Astrocyte of the cerebellum (primary cell): ENCODE measurements at regions not wholly inside any gene's neighbourhood (a gene's known extent, or its start where the extent isn't known, plus 50 kb on each side); places are given as distances from the start of the nearest gene placed in this dataset.
"Not testable (repeated sequence)": the region's sequence is repeated elsewhere in the genome, so short reads cannot be mapped to it uniquely, and the experiment has no call there.

Experiments
- DNase-seq: peaks from one replicate; pipeline ENCODE4 v3.0.0-alpha.2; 2011; ENCODE audit warnings: low read depth
- H3K4me3 ChIP-seq: 2 replicates; pipeline ENCODE4 v1.5.1; 2011; ENCODE audit warnings: mild to moderate bottlenecking, low read depth, low read length, moderate library complexity
- in situ Hi-C: cut with HindIII; loops from 2 replicates; pipeline ENCODE4 v1.10.0; 2017; ENCODE audit warnings: low sequenced_read_pairs
- TF ChIP-seq, protein P1 (sequence below): IDR thresholded peaks from 2 replicates; pipeline ENCODE4 v1.5.1; 2012; ENCODE audit warnings: low read length, low read depth, moderate library complexity, mild to moderate bottlenecking; ENCODE audit errors: missing control alignments

GRCh38 chrX:121642415-121642814 is 595.0 kb downstream of the GLUD2 start:
- in situ Hi-C loops: no loop called here
- H3K4me3 ChIP-seq: no peak overlapping the region
- TF ChIP-seq, protein P1, sequence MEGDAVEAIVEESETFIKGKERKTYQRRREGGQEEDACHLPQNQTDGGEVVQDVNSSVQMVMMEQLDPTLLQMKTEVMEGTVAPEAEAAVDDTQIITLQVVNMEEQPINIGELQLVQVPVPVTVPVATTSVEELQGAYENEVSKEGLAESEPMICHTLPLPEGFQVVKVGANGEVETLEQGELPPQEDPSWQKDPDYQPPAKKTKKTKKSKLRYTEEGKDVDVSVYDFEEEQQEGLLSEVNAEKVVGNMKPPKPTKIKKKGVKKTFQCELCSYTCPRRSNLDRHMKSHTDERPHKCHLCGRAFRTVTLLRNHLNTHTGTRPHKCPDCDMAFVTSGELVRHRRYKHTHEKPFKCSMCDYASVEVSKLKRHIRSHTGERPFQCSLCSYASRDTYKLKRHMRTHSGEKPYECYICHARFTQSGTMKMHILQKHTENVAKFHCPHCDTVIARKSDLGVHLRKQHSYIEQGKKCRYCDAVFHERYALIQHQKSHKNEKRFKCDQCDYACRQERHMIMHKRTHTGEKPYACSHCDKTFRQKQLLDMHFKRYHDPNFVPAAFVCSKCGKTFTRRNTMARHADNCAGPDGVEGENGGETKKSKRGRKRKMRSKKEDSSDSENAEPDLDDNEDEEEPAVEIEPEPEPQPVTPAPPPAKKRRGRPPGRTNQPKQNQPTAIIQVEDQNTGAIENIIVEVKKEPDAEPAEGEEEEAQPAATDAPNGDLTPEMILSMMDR: no peak
- DNase-seq: peak; percentile 32

DNA sequence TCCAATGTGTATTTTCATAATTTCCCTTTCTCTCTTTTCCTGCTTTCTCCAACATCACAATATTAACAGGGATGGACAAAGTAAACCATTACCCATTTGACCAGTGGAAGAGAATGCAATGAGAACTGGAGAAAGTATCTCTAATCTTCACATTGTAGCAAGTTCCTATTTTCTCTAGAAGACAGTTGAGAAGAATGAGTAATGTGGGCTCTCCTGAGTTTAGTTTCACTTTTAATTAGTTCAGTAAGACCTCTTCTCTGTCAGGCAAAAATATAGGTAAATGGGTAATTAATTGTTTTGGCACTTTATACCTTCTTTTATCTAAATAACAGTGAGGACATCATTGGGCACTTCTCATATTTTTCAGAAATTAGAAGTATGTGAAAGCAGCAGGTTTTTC is 602.0 kb downstream of the GLUD2 start:
- TF ChIP-seq, protein P1: no peak
- no peak for DNase-seq
- no peak overlapping the region for H3K4me3 ChIP-seq
- in situ Hi-C loops: no loop called here

DNA sequence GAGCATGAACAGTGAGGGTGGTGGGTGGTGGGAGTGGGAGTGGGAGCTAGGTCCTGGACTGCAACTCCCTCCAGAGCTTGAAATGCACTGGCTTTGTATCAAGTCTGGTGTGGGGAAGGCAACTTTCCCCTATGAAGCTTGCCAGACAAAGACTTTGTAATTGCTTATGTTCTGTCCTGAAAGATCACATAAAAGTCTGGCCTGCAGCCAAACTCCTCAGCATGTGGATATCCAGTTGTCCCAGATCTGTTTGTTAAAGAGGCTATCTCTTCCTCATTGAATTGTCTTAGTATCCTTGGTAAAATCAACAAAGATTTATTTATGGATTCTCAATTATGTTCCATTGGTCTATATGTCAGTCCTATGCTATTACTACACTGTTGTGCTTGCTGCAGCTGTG is 607.9 kb downstream of the GLUD2 start:
- DNase-seq: no peak
- TF ChIP-seq, protein P1: no peak
- H3K4me3 ChIP-seq: no peak overlapping the region

DNA sequence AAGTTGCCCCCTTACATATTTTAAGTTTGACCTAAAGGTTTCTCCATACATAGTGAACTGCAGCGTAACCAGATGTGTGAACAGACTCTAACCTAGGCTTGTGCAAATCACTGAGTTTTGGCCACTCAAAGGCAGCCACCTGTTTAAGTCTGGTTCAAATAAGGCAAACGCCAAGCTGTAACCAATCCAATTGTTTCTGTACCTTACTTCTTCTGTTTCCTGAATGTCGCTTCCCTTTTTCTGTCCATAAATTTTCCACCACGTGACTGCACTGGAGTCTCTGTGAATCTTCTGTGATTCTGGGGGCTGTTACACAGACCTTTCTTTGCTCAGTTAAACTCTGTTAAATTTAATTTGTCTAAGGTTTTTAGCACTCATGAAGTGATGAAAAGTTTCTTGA is 618.8 kb downstream of the GLUD2 start:
- H3K4me3 ChIP-seq: no peak overlapping the region
- no peak for DNase-seq
- in situ Hi-C loops: no loop called here
- TF ChIP-seq, protein P1: no peak

More for the DNA sequence above, 607.9 kb downstream of the GLUD2 start:
- in situ Hi-C loops: no loop called here

- TF ChIP-seq, protein P1: no peak
- DNase-seq: no peak
- no peak overlapping the region for H3K4me3 ChIP-seq
- in situ Hi-C loops: no loop called here
Measured at GRCh38 chrX:121671649-121672048, 624.2 kb downstream of the GLUD2 start.

DNA sequence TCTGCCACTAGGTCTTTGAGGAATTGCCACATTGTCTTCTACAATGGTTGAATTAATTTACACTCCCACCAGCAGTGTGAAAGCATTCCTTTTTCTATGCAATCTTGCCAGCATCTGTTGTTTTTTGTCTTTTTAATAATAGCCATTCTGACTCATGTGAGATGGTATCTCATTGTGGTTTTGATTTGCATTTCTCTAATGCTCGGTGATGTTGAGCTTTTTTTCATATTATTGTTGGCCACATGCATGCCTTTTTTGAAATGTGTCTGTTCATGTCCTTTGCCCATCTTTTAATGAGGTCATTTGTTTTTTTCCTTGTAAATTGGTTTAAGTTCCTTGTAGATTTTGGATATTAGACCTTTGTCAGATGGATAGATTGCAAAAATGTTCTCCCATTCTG is 661.8 kb downstream of the GLUD2 start:
- peak; percentile 4 for DNase-seq
- in situ Hi-C loops, H3K4me3 ChIP-seq: not testable (repeated sequence)

DNA sequence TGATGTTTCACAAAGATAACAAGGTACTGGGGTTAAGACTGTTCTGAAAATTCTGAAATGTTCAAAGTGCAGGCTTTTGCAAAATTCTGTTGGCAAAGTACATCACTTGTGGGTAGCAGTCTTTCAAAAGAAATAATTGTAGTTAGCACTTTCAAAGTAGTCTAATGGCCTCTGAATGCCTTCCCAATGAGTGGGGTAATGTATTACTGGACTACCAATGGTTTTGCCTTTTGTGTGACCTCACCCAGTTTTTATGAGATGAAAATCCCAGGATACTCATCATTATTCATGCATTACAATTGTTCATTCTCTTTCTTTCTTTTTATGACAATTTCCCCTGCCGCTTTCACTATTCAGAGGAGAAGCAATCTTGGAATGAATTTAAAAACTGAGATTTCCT is 686.1 kb downstream of the GLUD2 start:
- TF ChIP-seq, protein P1: no peak
- no peak for DNase-seq
- H3K4me3 ChIP-seq: no peak overlapping the region
- in situ Hi-C loops: no loop called here
